ENCODE measurements at regions not wholly inside any gene's neighbourhood (a gene's known extent, or its start where the extent isn't known, plus 50 kb on each side); places are given as distances from the start of the nearest gene placed in this dataset.

- TF ChIP-seq CTCF (IDR thresholded peaks at IDR 0.05 in 4 of 5, conservative IDR thresholded peaks at IDR 0.05 in 1 of 5): no peak
- TF ChIP-seq POLR2A (IDR thresholded peaks at IDR 0.05): no peak
Measured at GRCh38 chr5:37996918-37997317, 157.1 kb upstream of the GDNF start.

Measured in gastrocnemius medialis (tissue), 4 donors.